Fibroblast of lung (primary cell): ENCODE measurements at regions not wholly inside any gene's neighbourhood (a gene's known extent, or its start where the extent isn't known, plus 50 kb on each side); places are given as distances from the start of the nearest gene placed in this dataset.
A peak's percentile ranks its signal among the peaks of the same experiment; 100 is the strongest.
"Not testable (repeated sequence)": the region's sequence is repeated elsewhere in the genome, so short reads cannot be mapped to it uniquely, and the experiment has no call there.

Experiments used
- DNase-seq, 2 donors: peaks; one replicate each; pipeline versions ENCODE4 v3.0.0 to v3.0.0-alpha.2; 2010; ENCODE audit warnings: low read depth in 2 of 2
- H2AFZ ChIP-seq: 2 replicates; pipeline ENCODE4 v1.5.1; 2012; ENCODE audit warnings: low read length, control low read depth, inconsistent platforms
- H3K27ac ChIP-seq: 2 replicates; pipeline ENCODE4 v1.5.1; 2011; ENCODE audit warnings: low read length, control low read depth; ENCODE audit not compliant: insufficient read depth
- H3K27me3 ChIP-seq: 2 replicates; pipeline ENCODE4 v1.5.1; 2011; ENCODE audit warnings: mild to moderate bottlenecking, low read length; ENCODE audit not compliant: control insufficient read depth, insufficient read depth
- H3K36me3 ChIP-seq: 2 replicates; pipeline ENCODE4 v1.5.1; 2011; ENCODE audit warnings: low read length; ENCODE audit not compliant: control insufficient read depth, insufficient read depth
- H3K4me1 ChIP-seq: 2 replicates; pipeline ENCODE4 v1.5.1; 2011; ENCODE audit warnings: low read length; ENCODE audit not compliant: control insufficient read depth, insufficient read depth; ENCODE audit errors: extremely low read depth
- H3K4me2 ChIP-seq: 2 replicates; pipeline ENCODE4 v1.5.1; 2011; ENCODE audit warnings: low read length, control low read depth; ENCODE audit not compliant: insufficient read depth; ENCODE audit errors: extremely low read depth
- H3K4me3 ChIP-seq, 4 experiments: fragments of 200-600 bp in 1 of 4; sonication (generic) in 1 of 4; replicated peaks in 1 of 4; 2 replicates each; pipeline ENCODE4 v1.5.1; 2011 to 2016; ENCODE audit warnings: low read length in 4 of 4, low read depth in 3 of 4, mild to moderate bottlenecking in 3 of 4, control low read depth in 2 of 4, inconsistent platforms in 1 of 4, mixed read lengths in 1 of 4; ENCODE audit not compliant: insufficient read depth in 1 of 4; ENCODE audit errors: control extremely low read depth in 1 of 4
- H3K79me2 ChIP-seq: 2 replicates; pipeline ENCODE4 v1.5.1; 2012; ENCODE audit warnings: mild to moderate bottlenecking, low read length, inconsistent platforms; ENCODE audit not compliant: control insufficient read depth, insufficient read depth
- H3K9ac ChIP-seq: 2 replicates; pipeline ENCODE4 v1.5.1; 2011; ENCODE audit warnings: mild to moderate bottlenecking, low read length, control low read depth; ENCODE audit not compliant: insufficient read depth
- H3K9me3 ChIP-seq: 2 replicates; pipeline ENCODE4 v1.5.1; 2012; ENCODE audit warnings: low read depth, low read length; ENCODE audit not compliant: control insufficient read depth, insufficient read depth
- H4K20me1 ChIP-seq: 2 replicates; pipeline ENCODE4 v1.5.1; 2011; ENCODE audit warnings: low read length; ENCODE audit not compliant: control insufficient read depth, insufficient read depth; ENCODE audit errors: extremely low read depth
- CTCF ChIP-seq, 2 donors: IDR thresholded peaks in 1 of 2; conservative IDR thresholded peaks in 1 of 2; 1 replicate in 1 of 2; 2 replicates in 1 of 2; pipeline ENCODE4 v1.5.1; 2011 to 2012; ENCODE audit warnings: low read length in 2 of 2, control low read depth in 1 of 2, inconsistent platforms in 1 of 2, low read depth in 1 of 2, mild to moderate bottlenecking in 1 of 2
- EZH2 ChIP-seq: IDR thresholded peaks from 2 replicates; pipeline ENCODE4 v1.5.1; 2012; ENCODE audit warnings: low read length, control low read depth, mild to moderate bottlenecking; ENCODE audit errors: missing control alignments

GRCh38 chr3:31106912-31107311 is 212.5 kb upstream of the GADL1 start:
- H3K79me2 ChIP-seq = no peaks in the 10 kb centered on the region
- no peak overlapping the region for H2AFZ ChIP-seq
- TF ChIP-seq CTCF (conservative IDR thresholded peaks at IDR 0.05 in 1 of 2, IDR thresholded peaks at IDR 0.05 in 1 of 2; ENCODE audit: low read depth in 1 of 2, low read length in 2 of 2) = no peak
- TF ChIP-seq EZH2 = no peak
- no peak for DNase-seq
- no peak overlapping the region for H3K4me3 ChIP-seq
- H4K20me1 ChIP-seq = no peaks in the 10 kb centered on the region
- no peak overlapping the region for H3K9ac ChIP-seq
- H3K4me1 ChIP-seq = peaks cover 7% of the 10 kb centered on the region
- H3K27me3 ChIP-seq = no peaks in the 10 kb centered on the region
- no peak overlapping the region for H3K27ac ChIP-seq
- H3K9me3 ChIP-seq = no peaks in the 10 kb centered on the region
- H3K36me3 ChIP-seq = no peaks in the 10 kb centered on the region
- H3K4me2 ChIP-seq = no peak overlapping the region

- Histone ChIP-seq H3K4me3 (no peak overlapping the region), H4K20me1 (no peaks in the 10 kb centered on the region), H3K9me3 (no peaks in the 10 kb centered on the region), H2AFZ (no peak overlapping the region), H3K79me2 (no peaks in the 10 kb centered on the region), H3K4me2 (no peak overlapping the region), H3K9ac (no peak overlapping the region), H3K36me3 (no peaks in the 10 kb centered on the region), H3K27me3 (no peaks in the 10 kb centered on the region), H3K4me1 (no peaks in the 10 kb centered on the region), H3K27ac (no peak overlapping the region)
- DNase-seq = peak in 1 of 2 donors; percentile 24
- TF ChIP-seq EZH2 (no peak), CTCF (conservative IDR thresholded peaks at IDR 0.05 in 1 of 2, IDR thresholded peaks at IDR 0.05 in 1 of 2; ENCODE audit: low read depth in 1 of 2, low read length in 2 of 2) (no peak)
Measured at GRCh38 chr3:31114929-31115283, 220.4 kb upstream of the GADL1 start.

- H3K36me3 ChIP-seq, H4K20me1 ChIP-seq, H3K4me2 ChIP-seq, H3K9me3 ChIP-seq, H2AFZ ChIP-seq, H3K79me2 ChIP-seq, H3K9ac ChIP-seq, H3K4me1 ChIP-seq, H3K4me3 ChIP-seq, H3K27ac ChIP-seq, H3K27me3 ChIP-seq: not testable (repeated sequence)
- DNase-seq = peak in 1 of 2 donors; percentile 67
Measured at GRCh38 chr3:31115531-31115930, 221.1 kb upstream of the GADL1 start.

GRCh38 chr3:31116651-31117050 is 222.2 kb upstream of the GADL1 start:
- no peak overlapping the region for H3K4me3 ChIP-seq
- no peaks in the 10 kb centered on the region for H3K36me3 ChIP-seq
- no peaks in the 10 kb centered on the region for H3K27me3 ChIP-seq
- no peak overlapping the region for H3K4me2 ChIP-seq
- no peaks in the 10 kb centered on the region for H3K9me3 ChIP-seq
- no peak overlapping the region for H3K9ac ChIP-seq
- H3K4me1 ChIP-seq = no peaks in the 10 kb centered on the region
- no peaks in the 10 kb centered on the region for H3K79me2 ChIP-seq
- DNase-seq = peak in 1 of 2 donors; percentile 75
- H2AFZ ChIP-seq = no peak overlapping the region
- H3K27ac ChIP-seq = no peak overlapping the region
- H4K20me1 ChIP-seq = no peaks in the 10 kb centered on the region
- no peak for TF ChIP-seq CTCF (conservative IDR thresholded peaks at IDR 0.05 in 1 of 2, IDR thresholded peaks at IDR 0.05 in 1 of 2; ENCODE audit: low read depth in 1 of 2, low read length in 2 of 2)
- TF ChIP-seq EZH2 = no peak
